ENCODE measurements at regions not wholly inside any gene's neighbourhood (a gene's known extent, or its start where the extent isn't known, plus 50 kb on each side); places are given as distances from the start of the nearest gene placed in this dataset.

- TF ChIP-seq, protein P1, sequence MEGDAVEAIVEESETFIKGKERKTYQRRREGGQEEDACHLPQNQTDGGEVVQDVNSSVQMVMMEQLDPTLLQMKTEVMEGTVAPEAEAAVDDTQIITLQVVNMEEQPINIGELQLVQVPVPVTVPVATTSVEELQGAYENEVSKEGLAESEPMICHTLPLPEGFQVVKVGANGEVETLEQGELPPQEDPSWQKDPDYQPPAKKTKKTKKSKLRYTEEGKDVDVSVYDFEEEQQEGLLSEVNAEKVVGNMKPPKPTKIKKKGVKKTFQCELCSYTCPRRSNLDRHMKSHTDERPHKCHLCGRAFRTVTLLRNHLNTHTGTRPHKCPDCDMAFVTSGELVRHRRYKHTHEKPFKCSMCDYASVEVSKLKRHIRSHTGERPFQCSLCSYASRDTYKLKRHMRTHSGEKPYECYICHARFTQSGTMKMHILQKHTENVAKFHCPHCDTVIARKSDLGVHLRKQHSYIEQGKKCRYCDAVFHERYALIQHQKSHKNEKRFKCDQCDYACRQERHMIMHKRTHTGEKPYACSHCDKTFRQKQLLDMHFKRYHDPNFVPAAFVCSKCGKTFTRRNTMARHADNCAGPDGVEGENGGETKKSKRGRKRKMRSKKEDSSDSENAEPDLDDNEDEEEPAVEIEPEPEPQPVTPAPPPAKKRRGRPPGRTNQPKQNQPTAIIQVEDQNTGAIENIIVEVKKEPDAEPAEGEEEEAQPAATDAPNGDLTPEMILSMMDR (IDR thresholded peaks at IDR 0.05; ENCODE audit: insufficient read depth, missing control alignments) = no peak
- FAIRE-seq (no peak), DNase-seq (ENCODE audit: insufficient read length, low spot score) (no peak)
These were observed 447.8 kb downstream of the INHBA start for GRCh38 chr7:41255113-41255512.

DNA sequence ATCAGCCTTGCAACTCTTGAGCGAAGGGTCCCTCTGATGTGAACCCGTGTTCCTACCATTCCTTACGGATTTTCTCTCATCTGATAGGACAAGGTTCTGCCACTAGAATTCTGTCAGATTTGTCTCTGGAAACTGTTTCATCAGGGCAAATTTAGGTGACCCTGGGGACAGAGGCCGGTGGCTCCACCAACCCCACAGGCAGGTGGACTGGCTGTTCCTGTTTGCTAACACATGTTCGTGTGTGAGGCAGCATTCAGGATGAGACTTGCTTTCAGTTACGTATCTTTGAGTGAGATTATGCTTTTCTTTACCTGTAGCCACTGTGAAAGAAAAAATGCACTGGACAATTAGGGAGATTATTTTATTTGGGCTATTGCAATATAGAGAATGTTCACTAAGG is 449.9 kb downstream of the INHBA start:
- no peak for FAIRE-seq
- no peak for DNase-seq (ENCODE audit: insufficient read length, low spot score)

GRCh38 chr7:41252551-41252950 is 450.3 kb downstream of the INHBA start:
- TF ChIP-seq, protein P1 (IDR thresholded peaks at IDR 0.05; ENCODE audit: insufficient read depth, missing control alignments) = no peak
- DNase-seq (ENCODE audit: insufficient read length, low spot score) (no peak), FAIRE-seq (no peak)

More for the DNA sequence above, 449.9 kb downstream of the INHBA start:
- TF ChIP-seq, protein P1 (IDR thresholded peaks at IDR 0.05; ENCODE audit: insufficient read depth, missing control alignments) = no peak

GRCh38 chr7:41247143-41247865 is 455.6 kb downstream of the INHBA start:
- TF ChIP-seq, protein P1 (IDR thresholded peaks at IDR 0.05; ENCODE audit: insufficient read depth, missing control alignments) = no peak
- no peak for FAIRE-seq
- no peak for DNase-seq (ENCODE audit: insufficient read length, low spot score)

DNA sequence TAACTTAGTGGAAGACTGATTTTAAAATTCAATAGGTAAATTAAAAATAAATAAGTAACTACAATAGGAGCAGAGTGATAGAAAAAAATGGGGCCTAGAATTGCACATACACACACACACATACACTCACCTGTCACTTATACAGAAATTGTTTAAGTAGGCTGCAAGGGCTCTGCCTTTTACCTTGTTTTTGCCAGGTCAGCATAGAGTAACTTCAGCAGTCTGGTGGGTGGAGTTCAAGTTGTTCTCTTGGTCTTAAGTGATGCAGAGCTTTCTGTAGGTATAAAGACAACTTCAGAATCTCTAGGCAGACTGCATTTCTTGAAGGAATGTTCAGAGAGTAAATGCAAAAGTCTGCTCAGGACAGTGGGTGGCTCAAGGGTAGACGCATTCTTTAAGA is 457.0 kb downstream of the INHBA start:
- FAIRE-seq (no peak), DNase-seq (ENCODE audit: insufficient read length, low spot score) (no peak)
- TF ChIP-seq, protein P1 (IDR thresholded peaks at IDR 0.05; ENCODE audit: insufficient read depth, missing control alignments) = no peak

- FAIRE-seq = no peak
- TF ChIP-seq, protein P1 (IDR thresholded peaks at IDR 0.05; ENCODE audit: insufficient read depth, missing control alignments) = no peak
- DNase-seq (ENCODE audit: insufficient read length, low spot score) = no peak
These were observed 458.6 kb downstream of the INHBA start for GRCh38 chr7:41244246-41244645.

DNA sequence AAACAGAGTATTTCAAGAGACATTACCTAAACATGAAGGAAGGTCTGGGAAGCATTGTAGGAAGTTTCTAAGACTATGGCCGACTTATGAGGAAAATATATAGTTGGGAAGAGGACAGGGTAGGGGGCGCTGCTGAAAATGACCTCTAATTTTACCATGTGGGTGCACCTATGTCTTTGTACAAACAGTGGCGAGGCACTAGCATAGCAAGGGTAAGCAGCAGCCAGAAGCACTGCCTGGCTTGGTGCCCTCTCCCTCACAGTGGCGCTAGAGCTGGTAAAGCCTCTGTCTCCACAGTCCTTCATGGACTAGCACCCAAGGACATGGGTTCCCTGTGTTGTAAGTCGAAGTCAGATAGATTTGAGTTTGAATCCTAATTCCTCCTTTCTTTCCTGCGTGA is 461.2 kb downstream of the INHBA start:
- no peak for DNase-seq (ENCODE audit: insufficient read length, low spot score)
- no peak for FAIRE-seq

More for the DNA sequence above, 461.2 kb downstream of the INHBA start:
- TF ChIP-seq, protein P1 (IDR thresholded peaks at IDR 0.05; ENCODE audit: insufficient read depth, missing control alignments) = no peak

Measured in D721Med (cell line).